Left ventricle myocardium inferior (tissue), 1 donor: ENCODE measurements at regions not wholly inside any gene's neighbourhood (a gene's known extent, or its start where the extent isn't known, plus 50 kb on each side); places are given as distances from the start of the nearest gene placed in this dataset.
"Not testable (repeated sequence)": the region's sequence is repeated elsewhere in the genome, so short reads cannot be mapped to it uniquely, and the experiment has no call there.

Experiments used
- DNase-seq: peaks from one replicate; pipeline ENCODE4 v3.0.0-alpha.2; 2020
- H3K27ac ChIP-seq: fragments of 200-600 bp; replicated peaks from 2 replicates; pipeline ENCODE4 v1.8.0; 2021
- H3K27me3 ChIP-seq: fragments of 200-600 bp; 2 replicates; pipeline ENCODE4 v1.8.0; 2021; ENCODE audit warnings: low read depth
- H3K36me3 ChIP-seq: fragments of 200-600 bp; 2 replicates; pipeline ENCODE4 v1.8.0; 2021
- H3K4me1 ChIP-seq: fragments of 200-600 bp; 2 replicates; pipeline ENCODE4 v1.8.0; 2021
- H3K4me3 ChIP-seq: fragments of 200-600 bp; 2 replicates; pipeline ENCODE4 v1.8.0; 2021; ENCODE audit warnings: mild to moderate bottlenecking, moderate library complexity
- H3K9me3 ChIP-seq: fragments of 200-600 bp; replicated peaks from 2 replicates; pipeline ENCODE4 v1.8.0; 2021
- intact Hi-C: fragments of 100-400 bp; cut with micrococcal nuclease; formaldehyde crosslinking; loops from one replicate; pipeline ENCODE4 v1.11.0; 2022
- TF ChIP-seq, protein P1 (sequence below): fragments of 200-600 bp; IDR thresholded peaks from 2 replicates; pipeline ENCODE4 v1.8.0; 2021; ENCODE audit warnings: antibody characterized with exemption, mild to moderate bottlenecking, borderline replicate concordance
- donor health status: DM: no; HTN: yes; CAD: no; lungs with severe emphysema.

DNA sequence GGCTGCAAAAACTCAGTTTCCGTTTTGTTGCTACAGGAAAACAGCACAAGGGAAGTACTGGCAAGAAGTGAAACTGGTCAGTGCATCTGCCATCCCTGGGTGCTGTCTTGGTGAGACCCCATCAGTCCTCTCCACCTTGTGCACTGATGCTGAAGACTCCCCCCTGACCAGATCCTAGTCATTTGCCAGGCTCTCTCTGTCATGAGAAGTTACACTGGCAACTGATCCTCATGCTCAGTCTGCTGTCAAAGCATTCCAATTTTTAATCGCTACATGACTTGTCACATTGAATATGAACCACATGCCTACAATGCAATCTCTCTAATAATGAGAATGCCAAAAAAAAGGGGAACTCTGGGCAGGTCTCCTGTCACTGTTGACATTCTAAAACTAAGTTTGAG lies 296.5 kb downstream of the ZIC1 start:
- TF ChIP-seq, protein P1, sequence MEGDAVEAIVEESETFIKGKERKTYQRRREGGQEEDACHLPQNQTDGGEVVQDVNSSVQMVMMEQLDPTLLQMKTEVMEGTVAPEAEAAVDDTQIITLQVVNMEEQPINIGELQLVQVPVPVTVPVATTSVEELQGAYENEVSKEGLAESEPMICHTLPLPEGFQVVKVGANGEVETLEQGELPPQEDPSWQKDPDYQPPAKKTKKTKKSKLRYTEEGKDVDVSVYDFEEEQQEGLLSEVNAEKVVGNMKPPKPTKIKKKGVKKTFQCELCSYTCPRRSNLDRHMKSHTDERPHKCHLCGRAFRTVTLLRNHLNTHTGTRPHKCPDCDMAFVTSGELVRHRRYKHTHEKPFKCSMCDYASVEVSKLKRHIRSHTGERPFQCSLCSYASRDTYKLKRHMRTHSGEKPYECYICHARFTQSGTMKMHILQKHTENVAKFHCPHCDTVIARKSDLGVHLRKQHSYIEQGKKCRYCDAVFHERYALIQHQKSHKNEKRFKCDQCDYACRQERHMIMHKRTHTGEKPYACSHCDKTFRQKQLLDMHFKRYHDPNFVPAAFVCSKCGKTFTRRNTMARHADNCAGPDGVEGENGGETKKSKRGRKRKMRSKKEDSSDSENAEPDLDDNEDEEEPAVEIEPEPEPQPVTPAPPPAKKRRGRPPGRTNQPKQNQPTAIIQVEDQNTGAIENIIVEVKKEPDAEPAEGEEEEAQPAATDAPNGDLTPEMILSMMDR = no peak
- Histone ChIP-seq H3K27me3 (no peaks in the 10 kb centered on the region), H3K4me1 (peaks cover 32% of the 10 kb centered on the region), H3K27ac (peak overlapping the region; percentile 16), H3K4me3 (no peak overlapping the region), H3K9me3 (peaks cover 24% of the 10 kb centered on the region), H3K36me3 (no peaks in the 10 kb centered on the region)
- intact Hi-C loops = no loop called here
- no peak for DNase-seq

DNA sequence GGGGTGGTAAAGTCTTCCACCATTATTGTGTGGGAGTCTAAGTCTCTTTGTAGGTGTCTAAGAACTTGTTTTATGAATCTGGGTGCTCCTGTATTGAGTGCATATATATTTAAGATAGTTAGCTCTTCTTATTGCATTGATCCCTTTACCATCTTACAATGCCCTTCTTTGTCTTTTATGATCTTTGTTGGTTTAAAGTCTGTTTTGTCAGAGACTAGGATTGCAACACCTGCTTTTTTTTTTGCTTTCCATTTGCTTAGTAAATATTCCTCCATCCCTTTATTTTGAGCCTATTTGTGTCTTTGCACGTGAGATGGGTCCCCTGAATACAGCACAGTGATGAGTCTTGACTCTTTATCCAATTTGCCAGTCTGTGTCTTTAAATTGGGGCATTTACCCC lies 301.6 kb downstream of the ZIC1 start:
- H3K36me3 ChIP-seq, H3K27ac ChIP-seq, intact Hi-C loops, DNase-seq, H3K27me3 ChIP-seq, H3K4me3 ChIP-seq: not testable (repeated sequence)
- peaks cover 21% of the 10 kb centered on the region for H3K4me1 ChIP-seq
- H3K9me3 ChIP-seq = peaks cover 24% of the 10 kb centered on the region

DNA sequence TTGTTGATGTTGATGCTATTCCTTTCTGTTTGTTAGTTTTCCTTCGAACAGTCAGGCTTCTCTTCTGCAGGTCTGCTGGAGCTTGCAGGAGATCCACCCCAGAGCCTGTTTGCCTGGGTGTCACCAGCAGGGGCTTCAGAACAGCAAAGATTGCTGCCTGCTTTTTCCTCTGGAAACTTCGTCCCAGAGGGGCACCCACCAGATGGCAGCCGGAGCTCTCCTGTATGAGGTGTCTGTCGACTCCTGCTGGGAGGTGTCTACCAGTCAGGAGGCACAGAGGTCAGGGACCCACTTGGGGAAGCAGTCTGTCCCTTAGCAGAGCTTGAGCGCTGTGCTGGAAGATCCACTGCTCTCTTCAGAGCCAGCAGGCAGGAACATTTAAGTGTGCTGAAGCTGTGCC lies 303.2 kb downstream of the ZIC1 start:
- no peaks in the 10 kb centered on the region for H3K27me3 ChIP-seq
- DNase-seq = no peak
- intact Hi-C loops = no loop called here
- H3K27ac ChIP-seq = no peak overlapping the region
- H3K4me3 ChIP-seq = no peak overlapping the region
- TF ChIP-seq, protein P1 = peak; percentile 25
- H3K4me1 ChIP-seq = peaks cover 19% of the 10 kb centered on the region
- no peaks in the 10 kb centered on the region for H3K36me3 ChIP-seq
- peaks cover 20% of the 10 kb centered on the region for H3K9me3 ChIP-seq

DNA sequence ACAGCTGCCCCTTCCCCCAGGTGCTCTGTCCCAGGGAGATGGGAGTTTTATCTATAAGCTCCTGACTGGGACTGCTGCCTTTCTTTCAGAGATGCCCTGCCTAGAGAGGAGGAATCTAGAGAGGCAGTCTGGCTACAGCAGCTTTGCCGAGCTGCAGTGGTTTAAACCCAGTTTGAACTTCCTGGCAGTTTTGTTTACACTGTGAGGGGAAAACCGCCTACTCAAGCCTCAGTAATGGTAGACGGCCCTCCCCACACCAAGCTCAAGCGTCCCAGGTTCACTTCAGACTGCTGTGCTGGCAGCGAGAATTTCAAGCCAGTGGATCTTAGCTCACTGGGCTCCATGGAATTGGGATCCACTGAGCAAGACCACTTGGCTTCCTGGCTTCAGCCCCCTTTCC lies 303.6 kb downstream of the ZIC1 start:
- DNase-seq, H3K27me3 ChIP-seq, intact Hi-C loops, H3K4me3 ChIP-seq, H3K36me3 ChIP-seq: not testable (repeated sequence)
- peak overlapping the region; percentile 57 for H3K27ac ChIP-seq
- peaks cover 18% of the 10 kb centered on the region for H3K9me3 ChIP-seq
- H3K4me1 ChIP-seq = peaks cover 19% of the 10 kb centered on the region

DNA sequence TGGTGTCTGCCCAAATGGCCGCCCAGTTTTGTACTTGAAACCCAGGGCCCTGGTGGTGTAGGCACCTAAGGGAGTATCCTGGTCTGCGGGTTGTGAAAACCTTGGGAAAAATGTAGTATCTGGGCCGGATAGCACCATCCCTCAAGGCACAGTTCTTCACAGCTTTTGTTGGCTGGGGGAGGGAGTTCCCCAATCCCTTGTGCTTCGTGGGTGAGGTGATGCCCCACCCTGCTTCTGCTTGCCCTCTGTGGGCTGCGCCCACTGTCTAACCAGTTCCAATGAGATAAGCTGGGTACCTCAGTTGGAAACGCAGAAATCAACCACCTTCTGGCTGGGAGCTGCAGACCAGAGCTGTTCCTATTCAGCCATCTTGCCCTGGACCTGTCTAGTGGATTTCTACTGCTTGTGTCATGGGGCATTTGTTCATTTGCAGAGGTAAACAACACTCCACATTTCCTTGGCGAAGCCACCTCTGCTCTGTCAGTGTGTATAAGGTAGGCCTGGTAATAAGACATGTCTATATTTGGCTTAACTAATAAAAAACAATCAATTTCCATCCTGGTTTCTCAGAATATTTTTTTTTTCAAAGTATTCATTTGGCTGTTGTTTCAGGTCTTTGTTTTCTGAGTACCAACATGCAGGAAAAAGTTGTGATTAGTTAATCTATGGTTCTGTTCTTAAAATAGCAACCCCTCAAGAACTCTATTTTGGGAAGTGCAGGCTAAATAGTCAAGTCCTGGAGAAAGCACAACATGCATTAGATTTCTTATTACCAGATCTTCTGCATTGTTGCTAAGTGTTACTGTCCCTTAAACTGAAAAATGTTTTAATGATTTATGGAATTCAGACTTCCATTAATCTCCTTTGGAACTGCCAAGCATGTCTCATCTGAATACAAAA lies 304.3 kb downstream of the ZIC1 start:
- DNase-seq = no peak
- peak overlapping the region; percentile 57 for H3K27ac ChIP-seq
- no peaks in the 10 kb centered on the region for H3K27me3 ChIP-seq
- no peaks in the 10 kb centered on the region for H3K36me3 ChIP-seq
- H3K9me3 ChIP-seq = peaks cover 12% of the 10 kb centered on the region
- H3K4me1 ChIP-seq = peaks cover 19% of the 10 kb centered on the region
- intact Hi-C loops = no loop called here
- TF ChIP-seq, protein P1 = no peak
- H3K4me3 ChIP-seq = no peak overlapping the region

DNA sequence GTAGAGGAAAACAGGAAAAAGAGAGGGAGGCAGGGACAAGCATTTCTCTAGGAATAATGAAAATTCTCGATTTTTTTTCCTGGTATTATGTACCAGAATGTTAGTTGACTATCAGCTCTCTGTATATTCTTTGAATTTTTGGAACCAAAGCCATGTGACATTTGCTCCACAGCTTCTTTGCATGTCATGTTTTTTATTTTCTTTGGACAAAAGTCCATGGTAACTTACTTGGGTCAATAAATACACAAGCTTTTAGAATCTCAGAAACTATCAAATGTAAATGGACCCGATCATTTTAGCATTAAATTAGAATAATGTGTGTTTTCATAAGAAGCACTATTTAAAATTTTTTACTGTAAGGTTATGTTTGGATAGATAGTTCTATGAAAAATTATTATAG lies 320.5 kb downstream of the ZIC1 start:
- DNase-seq = no peak
- intact Hi-C loops = no loop called here
- no peak overlapping the region for H3K4me3 ChIP-seq

More for the DNA sequence above, 320.5 kb downstream of the ZIC1 start:
- TF ChIP-seq, protein P1 = no peak
- no peak overlapping the region for H3K27ac ChIP-seq
- H3K9me3 ChIP-seq = peaks cover 4% of the 10 kb centered on the region
- H3K4me1 ChIP-seq = peaks cover 6% of the 10 kb centered on the region
- no peaks in the 10 kb centered on the region for H3K27me3 ChIP-seq
- no peaks in the 10 kb centered on the region for H3K36me3 ChIP-seq
